ENCODE measurements at regions not wholly inside any gene's neighbourhood (a gene's known extent, or its start where the extent isn't known, plus 50 kb on each side); places are given as distances from the start of the nearest gene placed in this dataset.
A peak's percentile ranks its signal among the peaks of the same experiment; 100 is the strongest.

DNA sequence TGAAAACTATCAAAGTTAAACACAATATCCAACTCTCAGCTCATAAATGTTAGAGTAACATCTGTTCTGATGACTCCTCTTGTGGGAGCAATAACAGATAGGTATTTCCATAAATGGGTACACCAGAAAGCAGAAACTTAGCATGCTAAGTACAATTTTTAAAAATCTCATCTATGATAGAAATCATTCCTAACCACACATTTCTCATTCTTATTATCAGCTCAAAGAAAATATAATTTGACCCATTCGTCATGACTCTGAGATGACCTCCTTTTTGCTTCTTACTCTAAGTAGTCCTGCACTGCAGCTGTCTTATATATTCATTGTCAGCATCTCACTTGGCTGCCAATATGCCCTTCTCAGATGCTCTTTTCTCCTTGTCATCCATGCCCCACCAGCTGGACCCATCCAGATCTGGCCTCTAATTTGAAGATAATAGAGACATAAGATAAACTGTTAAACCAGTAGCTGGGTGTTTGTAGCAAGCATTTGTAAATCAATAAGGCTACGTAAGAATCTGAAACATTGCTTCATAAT lies 298.3 kb downstream of the KCNS3 start:
- no peak for DNase-seq

DNA sequence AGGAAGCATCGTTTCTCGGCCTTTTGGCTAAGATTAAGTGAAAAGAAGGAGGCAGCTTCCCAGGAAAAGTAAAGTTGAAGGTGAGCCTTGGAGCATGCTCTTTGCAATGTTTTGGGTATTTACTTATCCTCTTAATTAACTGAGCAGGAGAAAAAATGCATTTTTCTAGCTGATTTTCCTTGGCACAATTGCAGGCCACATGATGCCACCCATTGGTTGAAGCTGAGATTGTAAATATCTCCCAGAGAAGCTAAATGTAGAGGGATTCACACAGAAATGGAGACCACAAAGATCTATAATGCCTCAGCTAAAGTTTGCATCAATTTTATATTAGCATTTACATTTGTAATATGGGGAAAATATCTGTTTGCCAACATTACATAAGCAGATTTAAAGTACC lies 294.1 kb downstream of the KCNS3 start:
- no peak for DNase-seq

DNA sequence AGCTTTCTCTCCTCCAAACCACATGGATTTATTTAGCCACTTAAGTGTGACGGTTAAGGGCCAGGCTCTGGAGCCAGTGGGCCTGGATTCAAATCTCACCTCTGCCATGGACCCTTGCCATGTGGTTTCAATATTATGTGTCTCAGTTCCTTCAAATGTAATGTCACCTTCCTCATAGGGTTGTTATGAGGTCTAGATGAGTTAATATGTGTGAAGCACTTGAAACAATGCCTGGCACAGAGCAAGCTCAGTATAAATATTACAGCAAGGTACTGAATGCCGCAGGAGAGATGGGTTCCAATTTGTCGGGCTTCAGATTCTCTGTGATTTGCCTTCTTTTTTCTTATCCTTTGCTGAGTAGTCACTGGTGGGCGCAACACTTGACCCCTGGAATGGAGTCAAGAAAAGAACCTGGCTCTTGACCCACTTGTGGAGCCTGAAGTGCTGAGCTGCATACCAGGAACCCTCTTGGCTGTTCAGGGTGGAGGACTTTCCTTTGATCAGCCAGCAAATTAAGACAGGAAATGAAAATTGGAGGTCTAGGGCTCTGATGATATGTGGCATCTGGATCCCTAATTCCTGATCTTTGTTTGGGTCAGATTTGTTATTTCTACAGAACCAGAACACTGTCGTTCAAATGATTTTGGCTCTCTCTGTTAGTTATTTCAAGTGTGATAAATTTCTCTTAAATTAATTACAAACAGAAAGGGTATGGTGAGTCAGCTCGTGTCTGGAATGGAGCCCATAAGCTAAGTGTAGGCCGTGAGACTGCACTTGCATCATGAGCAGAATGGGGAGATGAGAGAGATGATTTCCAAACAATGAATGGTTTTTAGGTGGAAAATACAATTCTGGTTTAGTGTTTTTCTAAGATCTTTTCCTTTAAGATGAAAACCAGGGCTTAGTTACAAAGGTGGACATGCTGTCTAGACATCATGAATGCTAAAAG lies 293.0 kb downstream of the KCNS3 start:
- no peak for DNase-seq

DNA sequence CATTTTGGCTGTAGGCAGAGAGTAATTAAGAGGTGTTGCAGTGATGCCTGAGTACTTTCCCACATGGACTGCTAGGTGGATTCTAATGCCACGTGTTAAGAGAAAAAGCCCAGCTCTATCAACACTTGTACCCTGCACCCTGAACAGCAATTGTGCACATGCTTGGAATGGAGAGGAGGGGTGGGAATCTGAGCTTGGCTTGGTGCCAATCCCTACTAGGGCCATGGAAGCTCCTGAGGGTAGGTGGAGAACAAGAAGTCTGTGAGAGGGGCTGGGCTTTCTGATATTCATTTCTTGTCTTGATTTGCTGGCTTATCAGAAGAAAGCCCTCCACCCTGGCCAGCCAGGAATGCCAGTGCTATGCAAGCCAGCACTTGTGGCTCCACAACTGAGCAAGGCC lies 292.2 kb downstream of the KCNS3 start:
- DNase-seq: no peak

DNA sequence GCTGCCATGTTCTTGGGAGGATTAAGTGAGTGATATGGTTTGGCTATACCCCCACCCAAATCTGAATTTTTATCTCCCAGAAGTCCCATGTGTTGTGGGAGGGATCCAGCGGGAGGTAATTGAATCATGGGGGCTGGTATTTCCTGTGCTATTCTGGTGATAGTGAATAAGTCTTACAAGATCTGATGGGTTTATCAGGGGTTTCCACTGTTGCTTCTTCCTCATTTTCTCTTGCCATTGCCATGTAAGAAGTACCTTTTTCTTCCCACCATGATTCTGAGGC lies 291.4 kb downstream of the KCNS3 start:
- no peak for DNase-seq

DNA sequence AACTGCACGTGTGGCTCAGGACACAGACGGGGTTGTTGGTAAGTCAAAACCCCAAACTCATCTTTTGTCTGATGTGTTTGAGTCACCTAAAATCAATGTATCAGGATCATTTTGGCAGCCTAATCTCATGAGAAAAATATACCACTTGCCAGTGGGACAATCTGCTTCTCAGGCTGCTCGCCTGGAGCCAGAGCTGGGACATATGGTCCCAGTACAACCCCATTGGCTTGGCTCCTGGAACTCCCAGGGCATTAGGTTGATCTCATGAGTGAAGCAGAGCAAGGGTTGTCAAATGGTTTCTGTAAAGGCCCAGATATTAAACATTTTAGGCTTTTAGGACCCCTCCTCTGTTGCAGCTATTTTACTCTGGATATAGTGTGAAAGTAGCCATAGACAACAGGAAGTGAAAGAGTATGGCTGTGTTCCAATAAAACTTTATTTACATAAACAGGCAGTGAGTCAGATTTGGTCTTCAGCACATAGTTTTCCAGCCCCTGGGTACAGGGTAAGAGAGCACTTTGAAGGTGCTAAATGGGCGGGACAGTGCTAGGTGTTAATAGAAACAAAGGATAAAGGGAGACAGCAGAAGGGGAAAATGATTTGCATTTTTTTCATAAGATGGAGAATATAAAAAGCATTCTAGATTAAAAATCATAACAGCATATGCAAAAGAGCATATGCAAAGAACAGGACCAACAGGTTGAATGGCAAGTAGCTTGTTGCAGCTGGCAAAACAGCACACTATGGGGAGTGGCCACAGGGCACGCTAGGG lies 290.8 kb downstream of the KCNS3 start:
- DNase-seq: no peak

DNA sequence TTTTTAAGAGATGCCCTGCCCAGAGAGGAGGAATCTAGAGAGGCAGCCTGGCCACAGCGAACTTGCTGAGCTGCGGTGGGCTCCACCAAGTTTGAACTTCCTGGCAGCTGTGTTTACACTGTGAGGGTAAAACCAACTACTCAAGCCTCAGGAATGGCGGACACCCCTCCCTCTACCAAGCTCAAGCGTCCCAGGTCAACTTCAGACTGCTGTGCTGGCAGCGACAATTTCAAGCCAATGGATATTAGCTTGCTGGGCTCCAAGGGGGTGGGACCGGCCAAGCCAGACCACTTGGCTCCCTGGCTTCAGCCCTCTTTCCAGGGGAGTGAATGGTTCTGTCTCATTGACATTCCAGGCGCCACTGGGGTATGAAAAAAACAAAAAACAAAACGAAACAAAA lies 289.4 kb downstream of the KCNS3 start:
- DNase-seq: no peak

DNA sequence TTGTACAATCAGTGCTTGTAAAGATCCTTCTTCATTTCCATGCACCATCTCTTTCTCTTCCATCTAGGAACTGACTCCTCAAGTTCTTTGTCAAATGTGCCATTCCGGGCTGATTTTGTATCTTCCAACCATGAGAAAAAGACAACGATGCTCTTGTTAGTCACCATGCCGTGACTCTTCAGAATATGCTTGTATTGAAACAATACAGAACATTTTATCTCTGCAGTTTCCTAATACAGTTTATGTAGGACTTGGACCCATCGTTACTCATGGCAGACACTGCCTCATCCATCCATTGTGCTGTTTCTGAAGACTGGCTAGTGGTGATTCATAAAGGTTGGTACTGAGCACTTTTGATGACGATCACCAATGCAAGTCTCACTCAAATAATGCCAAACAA lies 283.2 kb downstream of the KCNS3 start:
- no peak for DNase-seq

DNA sequence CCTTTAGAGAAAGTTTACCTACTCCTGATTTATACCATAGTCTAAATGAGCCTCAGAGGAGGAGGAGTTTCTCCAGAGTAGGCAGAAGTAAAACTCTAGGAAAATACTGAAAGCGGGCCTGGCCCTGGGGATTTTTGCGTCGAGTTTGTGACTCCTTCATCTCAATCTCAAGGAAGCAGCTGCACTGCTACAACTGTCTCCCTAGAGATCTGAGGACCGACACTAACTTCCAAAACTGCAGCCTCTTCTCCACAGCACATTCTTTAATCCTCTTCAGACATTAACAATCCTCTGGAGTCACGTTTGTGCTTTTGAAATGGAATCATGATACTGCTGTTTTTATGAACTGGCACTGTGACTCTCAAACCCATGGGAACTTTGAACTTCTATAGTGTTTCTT lies 281.4 kb downstream of the KCNS3 start:
- no peak for DNase-seq

DNA sequence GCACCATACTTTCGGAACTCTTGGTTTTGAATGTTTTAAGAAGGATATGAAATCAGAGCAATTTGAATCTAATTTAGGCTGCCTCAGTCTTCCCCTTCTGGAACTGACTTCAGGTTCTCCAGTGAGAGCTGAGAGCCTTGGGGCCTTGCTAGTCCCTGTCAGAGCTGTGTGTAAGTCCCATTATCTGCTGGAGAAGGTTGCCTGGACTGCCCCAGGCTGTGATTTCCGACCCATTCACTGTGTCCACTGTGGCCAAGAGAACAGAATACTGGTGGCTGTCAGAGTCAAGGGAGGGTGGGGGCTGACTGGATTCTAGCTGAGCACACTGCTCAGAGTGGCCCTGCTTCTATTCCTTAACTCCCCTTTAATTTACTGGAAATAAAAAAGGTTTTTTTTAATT lies 278.0 kb downstream of the KCNS3 start:
- no peak for DNase-seq

DNA sequence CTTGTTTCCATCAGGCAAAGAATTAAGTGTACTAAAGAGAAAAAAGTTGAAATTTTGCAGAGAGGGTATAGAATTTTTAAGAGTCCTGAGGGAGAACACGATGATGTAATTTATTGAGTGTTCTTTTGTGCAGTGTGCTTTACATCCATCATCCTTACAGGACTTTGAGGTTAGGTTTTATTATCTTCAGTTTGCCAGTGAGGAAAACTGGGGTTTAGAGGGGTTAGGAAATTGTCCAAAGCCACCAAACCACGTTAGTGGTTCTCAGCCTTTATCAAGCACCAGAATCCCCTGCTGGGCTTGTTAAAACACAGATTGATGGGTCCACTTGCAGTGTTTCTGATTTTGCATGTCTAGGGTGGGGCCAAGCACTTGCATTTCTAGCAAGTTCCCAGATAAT lies 277.5 kb downstream of the KCNS3 start:
- no peak for DNase-seq

DNA sequence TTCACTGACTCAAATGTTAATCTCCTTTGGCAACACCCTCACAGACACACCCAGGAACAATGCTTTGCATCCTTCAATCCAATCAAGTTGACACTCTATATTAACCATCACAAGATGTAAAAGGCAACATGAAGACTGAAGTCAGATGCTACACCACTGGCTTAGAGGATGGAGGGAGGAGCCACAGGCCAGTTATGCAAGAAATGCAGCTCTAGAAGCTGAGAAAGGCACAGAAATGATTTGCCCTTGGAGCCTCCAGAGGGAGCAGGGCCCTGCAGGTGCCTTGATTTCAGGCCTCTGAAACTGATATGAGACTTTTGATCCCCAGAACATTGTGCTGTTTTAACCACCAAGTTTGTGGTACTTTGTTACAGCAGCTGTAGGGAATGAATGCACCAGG lies 276.3 kb downstream of the KCNS3 start:
- no peak for DNase-seq

DNA sequence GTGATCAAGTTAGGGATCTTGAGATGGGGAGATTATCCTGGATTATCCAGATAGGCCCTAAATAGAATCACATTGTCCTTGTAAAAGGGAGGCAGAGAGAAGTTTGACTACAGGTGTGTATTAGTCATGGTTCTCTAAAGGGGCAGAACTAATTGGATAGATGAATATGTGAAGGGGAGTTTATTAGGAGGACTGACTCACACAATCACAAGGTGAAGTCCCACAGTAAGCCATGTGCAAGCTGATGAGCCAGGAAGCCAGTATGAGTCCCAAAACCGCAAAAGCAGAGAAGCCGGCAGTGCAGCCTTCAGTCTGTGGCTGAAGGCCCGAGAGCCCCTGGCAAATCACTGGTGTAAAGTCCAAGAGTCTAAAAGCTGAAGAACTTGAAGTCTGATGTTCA lies 275.8 kb downstream of the KCNS3 start:
- DNase-seq: no peak

DNA sequence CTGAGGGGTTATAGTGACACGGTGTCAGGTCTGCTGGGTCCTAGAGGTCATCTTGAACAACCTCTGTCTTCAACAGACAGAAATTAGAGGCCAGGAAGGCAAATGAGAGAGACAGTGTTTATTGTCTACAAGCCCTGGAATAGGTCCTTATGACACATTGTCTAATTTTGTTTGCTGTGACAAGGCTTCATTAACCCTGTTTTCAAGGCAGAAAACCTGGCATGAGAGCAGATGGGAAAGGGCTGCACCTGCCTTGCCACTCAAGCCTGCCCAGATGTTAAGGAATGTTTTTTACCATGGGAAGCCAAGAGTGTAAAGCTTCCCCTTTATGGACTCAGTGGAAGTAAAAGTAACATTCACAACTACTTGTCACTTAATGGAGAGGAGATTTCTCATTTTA lies 275.3 kb downstream of the KCNS3 start:
- no peak for DNase-seq

DNA sequence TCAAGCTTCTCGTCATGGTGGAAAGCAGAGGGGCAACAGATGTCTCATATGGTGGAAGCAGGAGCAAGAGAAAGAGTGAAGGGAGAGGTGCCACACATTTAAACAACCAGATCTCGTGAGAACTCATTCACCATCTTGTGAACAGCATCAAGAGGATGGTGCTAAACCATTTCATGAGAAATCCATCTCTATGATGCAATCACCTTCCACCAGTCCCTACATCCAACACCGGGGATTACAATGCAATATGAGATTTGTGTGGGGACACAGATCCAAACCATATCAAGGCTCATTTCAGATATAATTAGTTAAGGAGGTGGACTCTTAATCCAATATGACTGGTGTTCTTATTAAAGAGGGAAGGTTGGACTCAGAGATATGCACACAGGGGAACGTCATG lies 272.8 kb downstream of the KCNS3 start:
- DNase-seq: no peak

DNA sequence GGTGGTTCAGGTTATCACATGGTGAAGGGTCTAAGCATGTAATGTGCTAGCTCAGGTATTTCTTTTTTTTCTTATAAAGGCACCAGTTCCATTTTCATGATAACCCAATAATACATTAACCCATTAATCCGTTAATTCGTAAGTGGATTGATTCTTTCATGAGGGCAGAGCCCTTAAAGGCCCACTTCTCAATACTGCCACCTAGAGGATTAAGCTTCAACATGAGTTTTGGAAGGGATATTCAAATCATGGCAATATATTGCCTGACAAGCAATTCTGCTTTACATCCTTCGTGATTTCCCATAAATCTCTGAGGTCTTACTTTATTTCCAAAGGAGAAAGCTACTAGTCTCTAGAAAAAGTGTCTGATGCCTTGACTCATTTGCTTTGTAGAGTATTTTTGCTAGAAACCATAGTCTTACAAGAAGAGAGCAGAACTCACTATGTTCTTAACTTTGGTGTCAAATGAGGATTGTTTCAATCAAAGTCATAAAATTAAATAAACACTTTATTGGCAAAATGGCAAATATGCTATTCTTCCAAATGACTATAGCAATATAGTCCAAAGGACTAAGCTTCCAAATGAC lies 271.3 kb downstream of the KCNS3 start:
- peak; percentile 42 to 44 for DNase-seq

DNA sequence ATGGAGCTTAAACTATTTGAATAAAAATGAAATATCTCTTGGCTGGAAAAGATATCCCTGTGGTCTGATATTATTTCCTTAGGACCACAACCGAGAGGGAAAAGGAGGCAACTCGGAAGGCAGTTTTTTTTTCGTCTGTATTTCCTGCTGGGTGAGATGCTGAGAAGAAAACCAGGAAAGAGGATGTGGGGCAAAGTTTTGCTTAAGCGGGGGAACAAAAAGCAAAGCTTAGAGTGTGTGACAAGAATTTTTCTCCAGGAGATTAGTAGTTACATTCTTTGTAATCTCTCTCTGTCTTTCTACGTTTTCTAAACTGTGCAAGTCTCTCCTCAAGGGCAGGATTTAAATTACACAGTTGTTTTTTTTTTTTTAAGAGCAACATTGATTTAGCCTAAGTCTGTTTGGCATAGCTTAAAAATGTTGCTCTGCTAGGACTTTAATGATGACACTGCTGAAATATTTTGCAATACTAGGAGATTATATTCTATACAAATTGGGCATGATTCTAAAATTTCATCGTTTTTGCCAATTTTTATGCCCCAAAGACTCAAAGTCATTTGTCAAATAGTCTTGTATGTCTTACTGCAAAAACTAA lies 258.5 kb downstream of the KCNS3 start:
- DNase-seq: no peak

DNA sequence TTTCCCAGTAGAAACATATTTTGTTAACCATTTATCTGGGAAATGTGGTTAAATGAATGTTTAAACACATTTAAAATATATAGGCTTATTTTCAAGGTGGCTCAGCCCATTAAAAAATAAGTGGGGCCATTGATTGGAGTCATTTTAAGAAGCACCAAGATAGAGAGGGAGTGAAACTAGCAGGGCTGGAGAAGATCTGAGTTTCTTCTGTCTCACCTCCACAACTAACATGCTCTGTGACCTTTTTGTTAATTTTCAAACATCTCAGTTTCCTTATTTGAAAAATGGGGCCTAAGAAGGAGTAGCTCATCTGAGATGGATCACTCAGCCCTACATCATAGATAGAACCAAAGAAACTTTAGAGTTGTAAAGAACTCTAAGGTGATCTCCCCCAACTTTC lies 254.8 kb downstream of the KCNS3 start:
- DNase-seq: no peak

DNA sequence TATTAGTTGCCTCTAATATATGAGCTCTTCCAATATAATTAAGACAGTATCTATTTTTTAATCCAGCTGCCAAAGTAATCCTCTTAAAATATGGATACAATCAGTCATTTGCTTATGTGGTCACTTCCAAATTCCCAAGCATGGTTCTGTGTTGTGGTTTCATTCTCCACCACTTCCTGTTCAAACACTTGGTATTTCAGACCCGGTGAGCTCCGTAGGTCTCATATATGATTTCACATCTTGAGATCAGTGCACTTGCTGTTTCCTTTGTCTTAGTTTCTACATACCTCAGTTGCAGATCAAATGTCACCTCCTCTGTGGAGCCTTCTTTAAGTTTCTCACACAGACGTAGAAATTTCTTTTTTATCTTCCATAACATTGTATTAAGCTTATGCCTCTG lies 254.2 kb downstream of the KCNS3 start:
- DNase-seq: no peak

DNA sequence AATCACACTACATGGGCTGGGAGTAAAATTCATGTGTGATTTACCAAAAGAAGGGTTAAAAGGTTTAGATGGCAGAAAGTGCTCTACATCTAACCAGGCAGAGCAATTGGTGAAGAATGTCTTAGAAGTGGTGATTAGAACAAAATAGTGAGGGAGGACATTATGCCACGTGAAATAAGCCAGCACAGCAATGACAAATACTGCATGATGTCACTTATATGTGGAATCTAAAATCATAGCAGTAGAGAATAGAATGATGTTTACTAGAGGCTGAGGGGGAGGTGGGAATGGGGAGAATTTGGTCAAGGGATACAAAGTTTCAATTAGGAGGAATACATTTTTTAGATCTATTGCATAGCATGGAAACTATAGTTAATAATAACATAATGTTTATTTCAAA lies 253.3 kb downstream of the KCNS3 start:
- DNase-seq: no peak

DNA sequence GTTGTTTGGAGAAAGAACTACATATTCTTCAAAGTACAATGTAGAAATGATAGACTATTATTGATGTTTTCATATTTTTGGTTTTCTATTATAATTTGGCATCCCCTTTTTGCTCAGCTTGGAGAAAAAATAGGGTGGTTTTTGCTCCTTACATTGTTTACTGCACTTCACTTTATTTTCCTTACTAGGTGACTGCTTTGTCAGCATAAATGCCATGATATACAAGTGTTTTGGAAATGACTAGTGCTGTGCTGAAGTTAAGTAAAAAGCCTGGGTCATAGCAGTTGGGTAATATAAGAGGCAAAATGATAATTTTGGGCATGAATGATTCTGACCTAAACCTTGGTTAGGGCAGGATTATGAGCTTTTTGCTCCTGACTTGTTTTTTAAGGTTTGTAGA lies 250.9 kb downstream of the KCNS3 start:
- DNase-seq: no peak

DNA sequence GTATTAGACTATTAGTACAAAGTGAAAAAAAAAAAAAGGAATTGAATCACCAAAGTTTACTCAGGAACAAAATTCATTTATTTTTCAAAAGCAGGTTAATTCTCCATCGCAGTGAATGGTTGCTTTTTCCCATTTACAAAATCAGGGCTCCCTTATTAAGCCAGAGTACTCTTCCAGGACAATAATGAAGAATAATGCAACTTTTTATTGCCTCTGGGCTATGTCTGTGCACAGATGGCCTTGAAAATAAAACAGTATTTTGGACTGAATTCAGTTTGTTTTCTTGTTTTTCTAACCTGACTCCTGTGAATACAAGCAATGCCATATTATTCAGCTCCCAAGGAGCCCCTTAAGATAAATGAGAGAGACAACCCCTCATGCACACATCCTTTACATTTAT lies 246.8 kb downstream of the KCNS3 start:
- DNase-seq: no peak

DNA sequence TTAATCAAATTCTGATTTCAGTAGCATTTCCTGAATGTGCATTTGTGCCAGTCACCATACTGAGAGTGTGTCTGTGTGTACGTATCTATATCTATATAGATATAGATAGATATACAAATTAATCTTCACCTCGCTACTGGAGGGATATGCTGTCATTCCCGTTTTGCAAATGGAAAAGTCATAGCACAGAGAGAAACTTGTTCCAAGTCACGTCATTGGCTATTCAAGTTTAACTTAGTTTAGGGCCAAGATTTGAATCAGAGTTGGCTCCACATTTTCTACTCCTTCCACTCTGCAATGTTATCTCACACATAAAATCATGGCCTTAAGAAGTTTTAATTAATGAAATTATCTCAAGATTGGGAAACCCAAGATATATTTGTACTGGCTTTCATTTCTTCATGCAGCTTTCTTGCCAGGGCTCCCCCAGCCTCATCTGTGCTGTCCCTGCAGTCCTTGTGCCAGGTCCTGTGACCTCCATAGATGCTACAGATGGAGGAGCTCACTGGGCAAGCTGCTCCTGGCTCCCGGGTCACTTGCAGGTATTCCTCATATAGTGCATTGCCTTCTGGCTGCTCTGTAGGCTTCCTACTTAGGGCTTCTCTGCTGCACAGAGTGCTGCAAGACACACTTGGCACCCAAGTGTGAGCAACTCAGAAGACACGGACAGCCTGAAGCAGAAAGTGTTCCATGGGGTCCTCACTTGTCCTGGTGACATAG lies 245.8 kb downstream of the KCNS3 start:
- no peak for DNase-seq

All from SHP77 (cell line).